Dedifferentiated amniotic fluid mesenchymal stem cell (primary cell): ENCODE measurements at regions not wholly inside any gene's neighbourhood (a gene's known extent, or its start where the extent isn't known, plus 50 kb on each side); places are given as distances from the start of the nearest gene placed in this dataset.

Source experiments
- DNase-seq: peaks from one replicate; pipeline ENCODE4 v3.0.0-alpha.2; 2016; ENCODE audit errors: extremely low spot score

DNA sequence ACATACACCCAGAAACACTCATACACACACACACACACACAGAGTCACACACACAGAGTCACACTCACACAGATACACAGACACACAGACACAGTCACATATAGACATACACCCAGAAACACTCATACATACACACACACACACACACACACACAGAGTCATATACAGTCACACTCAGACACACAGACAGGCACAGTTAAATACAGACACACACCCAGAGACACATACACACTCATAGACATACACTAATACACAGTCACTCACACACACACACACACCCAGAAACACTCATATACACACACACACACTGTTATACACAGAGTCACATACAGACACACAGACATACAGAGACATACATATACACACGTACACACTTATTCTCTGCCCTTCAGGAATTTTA is 250.9 kb downstream of the QKI start:
- DNase-seq: no peak

DNA sequence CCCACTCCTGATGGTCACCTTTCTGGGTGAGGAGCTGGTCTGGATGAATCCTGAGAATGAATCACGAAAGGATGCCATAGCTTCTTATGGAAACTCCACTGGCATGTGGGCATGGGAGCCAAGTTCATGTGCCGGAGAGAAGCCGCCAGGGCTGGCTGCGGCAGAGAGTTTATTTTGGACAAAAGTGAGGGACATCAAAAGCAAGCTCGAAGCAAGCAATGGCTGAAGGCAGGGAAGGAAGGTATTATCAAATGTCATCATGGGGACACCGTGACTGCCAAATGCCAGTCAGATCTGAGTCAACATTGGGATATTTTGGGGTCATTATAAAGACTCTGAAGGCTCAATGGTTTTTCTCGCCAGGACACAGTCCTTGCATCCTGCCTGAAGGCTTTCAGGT is 249.1 kb downstream of the QKI start:
- no peak for DNase-seq

DNA sequence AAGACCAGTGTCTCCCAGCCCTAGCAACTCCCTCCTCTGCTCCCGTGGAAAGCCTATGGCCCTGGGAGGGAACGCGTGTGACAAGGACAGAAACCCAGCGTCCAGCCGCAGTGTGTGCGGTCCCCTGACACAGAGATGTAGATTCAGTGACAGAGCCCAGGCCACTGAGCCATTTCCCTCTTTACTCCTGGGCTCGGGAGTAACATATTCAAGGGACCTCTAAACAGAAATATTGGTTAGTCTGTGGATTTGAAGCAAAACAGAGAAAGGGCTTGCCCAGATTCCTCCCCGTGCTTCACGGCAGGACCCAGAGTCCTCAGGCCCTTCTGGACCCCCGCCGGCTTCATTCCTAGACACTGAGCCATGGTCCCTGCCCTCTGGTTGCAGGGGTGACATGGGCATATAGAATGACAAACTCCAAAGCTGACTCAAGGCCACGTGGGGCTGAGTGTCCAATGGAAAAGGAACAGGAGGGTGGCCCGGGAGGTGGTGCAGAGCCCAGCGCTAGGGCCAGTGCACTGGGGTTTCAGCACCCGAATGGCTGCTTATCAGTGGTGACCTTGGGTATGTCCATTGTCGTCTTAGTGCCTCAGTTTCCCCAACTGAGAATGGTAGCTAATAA is 248.2 kb downstream of the QKI start:
- no peak for DNase-seq

DNA sequence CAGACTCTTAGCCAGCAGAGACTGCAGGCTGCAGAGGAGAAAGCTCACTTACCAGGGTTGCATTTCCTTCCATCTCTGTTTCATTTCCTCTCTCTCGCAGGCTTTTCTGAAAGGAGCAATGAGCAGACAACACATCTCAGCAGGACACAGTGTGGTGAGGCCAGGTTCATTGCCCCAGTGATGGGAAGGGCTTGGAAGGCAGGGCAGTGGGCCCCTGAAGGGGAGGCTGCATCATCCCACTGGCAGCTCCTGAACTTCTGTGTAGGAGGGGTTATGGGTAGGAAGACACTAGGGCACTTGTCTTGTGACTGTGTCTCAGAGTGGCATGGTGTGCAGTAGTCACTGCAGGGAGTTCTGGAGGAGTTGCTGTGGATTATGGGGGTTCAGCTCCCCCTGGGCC is 246.8 kb downstream of the QKI start:
- DNase-seq: no peak

DNA sequence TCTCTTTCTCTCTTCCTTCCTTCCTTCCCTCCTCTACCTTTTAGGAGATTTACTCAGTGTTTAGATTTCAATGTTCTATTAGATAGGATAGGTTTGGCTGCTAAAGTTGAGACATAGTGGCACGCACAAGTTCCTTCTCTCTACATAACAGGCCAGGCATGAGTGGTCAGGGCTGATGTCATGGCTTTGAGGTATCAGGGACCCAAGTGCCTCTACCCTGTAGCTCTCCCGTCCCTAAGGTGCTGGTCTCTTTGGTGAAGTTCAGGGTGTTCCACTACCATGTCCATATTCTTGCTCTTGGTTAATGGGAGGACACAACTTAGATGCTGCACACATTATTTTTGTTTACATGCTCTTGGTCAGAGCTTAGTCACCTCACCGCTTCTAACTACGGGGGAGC is 245.3 kb downstream of the QKI start:
- no peak for DNase-seq

DNA sequence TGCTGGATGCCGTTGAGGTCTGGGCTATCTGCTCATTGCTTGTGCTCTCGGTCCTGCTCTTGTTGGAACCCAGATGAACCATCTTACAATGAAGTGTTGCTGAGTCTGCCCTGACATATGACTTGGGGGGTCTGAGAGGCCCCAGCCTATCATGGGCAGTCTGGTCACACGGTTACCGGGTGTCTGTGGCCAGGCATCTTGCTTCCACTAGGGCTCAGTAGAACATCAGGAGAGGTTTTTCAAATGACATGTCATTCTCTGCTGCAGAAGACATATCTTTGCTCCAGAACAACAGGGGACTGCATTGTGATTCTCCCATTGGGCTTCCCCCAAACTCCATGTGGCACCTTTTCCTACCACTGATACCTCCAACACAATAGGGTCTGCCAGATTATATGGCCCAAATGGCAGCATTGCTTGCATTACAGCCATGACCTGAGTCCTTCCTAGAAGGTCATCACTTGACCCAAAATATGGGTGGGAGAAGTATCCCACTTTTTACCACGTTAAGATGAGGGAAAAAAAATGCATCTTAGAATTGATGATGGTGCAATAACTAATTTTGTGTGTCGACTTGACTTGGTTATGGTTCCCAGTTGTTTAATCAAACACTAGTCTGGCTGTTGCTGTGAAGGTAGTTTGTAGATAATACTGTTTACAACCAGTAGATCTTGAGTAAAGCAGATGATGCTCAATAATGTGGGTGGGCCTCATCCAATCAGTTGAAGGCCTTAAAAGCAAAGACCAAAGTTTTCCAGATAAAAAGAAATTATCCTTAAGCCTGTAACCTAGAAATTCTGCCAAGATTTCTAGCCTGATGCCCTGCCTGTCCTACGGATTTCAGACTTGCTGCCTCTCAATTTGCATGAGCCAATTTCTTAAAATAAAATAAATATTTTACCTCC is 241.0 kb downstream of the QKI start:
- no peak for DNase-seq

DNA sequence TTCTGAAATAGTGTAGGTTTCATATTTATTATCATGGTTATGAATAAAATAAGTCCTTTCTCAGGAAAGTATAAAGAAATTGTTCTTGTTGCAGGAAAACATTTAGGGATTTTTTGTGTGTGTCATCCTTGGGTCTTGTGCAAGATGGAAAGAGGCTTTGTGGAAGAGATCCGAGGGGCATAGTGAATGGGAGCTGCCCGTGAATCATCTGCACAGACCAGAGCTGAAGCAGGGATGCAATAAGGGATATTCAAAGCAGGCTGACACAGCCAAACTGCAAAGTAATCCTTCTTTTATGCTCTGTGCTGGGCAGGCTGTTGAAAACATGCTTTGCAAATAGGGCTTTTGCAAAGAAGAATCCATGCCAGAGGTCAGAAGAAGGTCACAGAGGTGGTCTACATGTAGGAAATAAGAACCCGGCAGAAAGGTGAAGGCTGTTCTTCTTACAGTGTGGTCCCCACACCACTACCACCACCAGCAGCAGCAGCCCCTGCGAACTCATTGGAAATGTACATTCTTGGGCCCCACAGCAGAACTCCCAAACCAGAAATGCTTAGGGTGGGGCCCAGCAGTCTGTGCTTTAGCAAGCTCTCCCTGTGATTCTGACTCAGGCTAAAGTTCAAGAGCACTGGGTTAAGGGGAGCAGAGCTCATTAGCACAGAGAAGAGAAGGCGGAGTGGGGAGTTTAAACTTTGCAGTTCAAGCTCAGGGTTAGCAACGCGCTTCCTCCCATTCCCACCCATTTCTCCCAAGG is 237.6 kb downstream of the QKI start:
- no peak for DNase-seq

DNA sequence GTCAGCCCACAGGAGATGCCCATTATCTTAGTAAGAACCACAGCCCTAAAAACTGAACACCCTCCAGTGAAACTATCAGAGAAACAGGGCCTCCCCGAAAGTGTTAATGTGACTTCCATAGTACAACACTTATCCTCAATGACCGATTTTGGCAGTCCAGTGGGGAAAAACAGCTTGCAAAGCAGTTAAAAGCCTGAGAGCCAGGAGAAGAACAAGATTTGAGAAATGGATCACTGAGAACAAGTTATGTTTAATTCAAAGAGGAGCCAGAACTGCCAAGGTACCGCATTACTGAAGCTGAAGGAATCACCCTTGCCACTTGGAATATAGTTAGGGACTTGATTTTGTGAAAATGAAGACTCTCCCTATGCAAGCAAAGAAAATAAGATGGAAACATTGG is 236.9 kb downstream of the QKI start:
- DNase-seq: no peak

DNA sequence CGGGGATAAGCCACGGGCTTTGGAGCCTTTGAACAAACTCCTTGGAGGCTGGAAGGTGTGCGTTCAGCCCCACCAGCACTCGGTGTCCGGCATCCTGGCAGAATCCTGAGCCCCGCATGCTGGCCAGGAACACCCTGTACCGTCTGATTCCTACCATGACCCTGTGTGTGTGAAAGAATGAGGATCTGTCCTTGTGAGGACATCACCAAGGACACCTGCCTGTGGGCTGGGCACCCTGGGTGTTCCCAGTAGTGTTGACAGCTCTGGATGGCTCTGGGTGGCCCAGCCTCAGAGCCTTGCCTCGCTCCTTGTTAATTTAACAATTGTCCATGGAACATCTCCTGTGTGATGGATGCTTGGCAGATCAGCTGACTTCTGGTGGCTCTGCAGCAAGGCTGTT is 234.3 kb downstream of the QKI start:
- DNase-seq: no peak

DNA sequence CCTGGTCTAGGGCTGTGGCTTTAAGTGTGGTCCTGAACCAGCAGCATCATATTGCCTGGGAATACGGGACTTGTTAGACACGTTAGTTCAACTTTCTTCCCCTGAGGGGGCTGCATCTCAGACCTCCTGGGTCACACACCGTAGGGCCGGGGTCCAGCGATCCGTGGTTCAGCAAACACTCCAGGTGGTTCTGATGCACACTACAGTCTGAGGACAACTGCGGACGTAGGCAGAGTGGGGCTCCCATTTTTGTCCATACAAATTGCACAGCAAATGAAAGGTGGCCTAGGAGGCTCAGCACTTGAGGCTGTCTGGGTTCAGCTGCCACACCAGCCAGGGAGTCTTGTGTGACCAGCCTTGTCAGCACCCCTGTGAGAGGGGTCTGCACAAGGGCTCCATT is 233.1 kb downstream of the QKI start:
- no peak for DNase-seq

DNA sequence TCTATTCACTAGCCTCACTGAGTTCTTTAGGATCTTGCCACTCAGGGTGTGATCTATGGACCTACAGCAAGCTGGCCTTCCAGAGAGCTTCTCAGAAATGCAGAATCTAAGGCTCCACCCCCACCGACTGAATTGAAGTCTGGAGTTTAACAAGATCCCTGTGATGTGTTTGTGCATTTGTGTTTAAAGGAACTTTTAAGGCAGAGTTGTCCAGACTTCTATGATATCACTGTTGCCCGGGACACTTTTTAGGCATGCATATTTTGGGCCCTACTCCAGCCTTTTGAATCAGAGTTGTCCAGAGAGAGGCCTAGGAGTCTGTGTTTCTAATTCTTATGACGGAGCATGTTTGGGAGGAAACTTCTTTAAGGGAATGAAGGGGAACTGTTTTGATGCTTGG is 232.3 kb downstream of the QKI start:
- no peak for DNase-seq

DNA sequence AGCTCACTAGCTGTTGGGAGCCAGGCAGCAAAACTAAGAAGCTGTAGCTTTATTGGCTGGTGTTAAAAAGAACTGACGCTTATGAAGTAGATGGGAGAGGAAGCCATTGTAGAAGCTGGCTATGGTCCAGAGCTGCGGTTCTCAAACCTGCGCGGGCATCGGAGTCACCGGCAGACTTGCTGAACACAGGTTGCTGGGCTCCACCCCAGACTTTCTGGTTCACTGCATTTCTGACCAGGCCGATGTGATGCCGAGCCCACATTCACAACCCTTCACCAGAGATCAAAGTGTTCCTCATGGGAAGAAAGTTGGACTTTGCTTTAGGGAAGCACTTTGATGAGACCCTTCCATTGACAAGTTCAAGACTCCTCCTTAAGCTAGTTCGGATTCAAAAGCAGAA is 231.6 kb downstream of the QKI start:
- no peak for DNase-seq

DNA sequence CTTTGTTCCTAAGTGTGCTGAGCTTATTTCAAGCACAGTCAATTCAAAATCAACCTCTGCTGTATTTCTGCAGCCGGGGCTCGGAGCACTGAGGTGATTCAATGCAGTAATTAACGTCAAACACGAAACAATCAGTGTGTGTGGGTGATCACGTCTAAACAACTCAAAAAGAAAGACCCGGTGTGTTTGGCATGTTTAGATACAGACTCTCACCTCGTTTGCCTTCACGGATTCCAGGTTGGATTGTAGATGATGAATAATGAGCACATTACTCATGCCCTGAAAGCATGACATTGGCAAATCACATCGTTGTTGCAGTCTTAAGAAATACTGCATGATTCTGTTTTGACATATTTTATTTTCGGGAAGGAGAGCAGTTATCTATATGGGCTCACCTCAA is 231.0 kb downstream of the QKI start:
- DNase-seq: no peak

DNA sequence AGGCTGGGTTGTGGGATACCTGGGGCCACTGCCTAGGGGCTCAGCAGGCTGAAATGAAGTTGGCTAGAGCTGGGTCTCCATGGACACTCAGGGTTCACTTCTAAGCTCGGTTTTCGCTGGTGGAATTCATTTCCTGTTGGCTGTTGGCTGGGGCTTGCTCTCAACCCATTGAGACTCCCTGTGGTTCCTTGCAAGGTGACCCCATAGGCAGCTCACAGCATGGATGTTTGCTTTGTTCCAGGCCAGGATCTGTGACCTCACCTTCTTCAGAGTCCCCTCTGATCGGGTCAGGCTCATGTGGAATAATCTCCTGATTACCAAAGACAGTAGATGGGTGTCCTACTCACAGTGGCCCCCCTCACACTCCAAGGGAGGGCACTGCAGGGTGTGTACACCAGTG is 229.3 kb downstream of the QKI start:
- DNase-seq: no peak

DNA sequence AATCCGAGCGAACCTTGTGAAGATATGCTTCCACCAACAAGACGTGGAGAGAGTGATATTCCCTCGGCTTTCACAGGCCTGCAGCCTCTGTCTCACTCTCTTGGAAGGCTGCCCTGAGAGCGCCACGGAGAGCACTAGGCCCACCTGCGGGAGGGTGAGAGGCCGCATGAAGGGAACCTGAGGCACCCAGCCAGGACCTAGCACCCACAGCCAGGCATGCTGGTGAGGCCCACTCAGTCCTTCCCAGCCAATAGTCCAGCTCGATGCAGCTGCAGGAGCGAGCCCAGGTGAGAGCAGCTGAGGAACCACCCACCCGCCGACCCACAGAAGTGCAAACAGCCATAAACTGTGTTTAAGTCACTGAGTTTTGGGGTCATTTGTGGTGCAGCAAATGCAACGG is 227.2 kb downstream of the QKI start:
- no peak for DNase-seq

DNA sequence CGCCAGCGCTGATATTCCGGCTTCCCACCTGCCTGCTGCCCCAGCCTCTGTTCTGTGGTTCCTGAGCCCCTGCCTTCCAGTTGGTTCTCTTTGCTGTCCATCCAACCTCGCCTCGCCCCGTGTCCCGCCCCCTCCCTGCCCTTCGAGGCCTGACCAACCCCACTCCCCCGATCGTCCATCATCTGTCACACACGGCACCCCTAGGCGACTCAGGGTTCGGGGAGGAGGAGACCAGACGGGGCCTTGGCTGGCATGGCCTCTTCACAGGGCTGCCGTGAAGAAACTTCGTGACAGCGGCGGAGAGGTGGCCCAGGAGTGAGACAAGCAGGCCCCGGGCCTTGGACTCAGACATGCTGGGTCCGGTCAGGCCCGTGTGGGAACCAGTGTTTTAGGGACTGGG is 226.1 kb downstream of the QKI start:
- DNase-seq: no peak

DNA sequence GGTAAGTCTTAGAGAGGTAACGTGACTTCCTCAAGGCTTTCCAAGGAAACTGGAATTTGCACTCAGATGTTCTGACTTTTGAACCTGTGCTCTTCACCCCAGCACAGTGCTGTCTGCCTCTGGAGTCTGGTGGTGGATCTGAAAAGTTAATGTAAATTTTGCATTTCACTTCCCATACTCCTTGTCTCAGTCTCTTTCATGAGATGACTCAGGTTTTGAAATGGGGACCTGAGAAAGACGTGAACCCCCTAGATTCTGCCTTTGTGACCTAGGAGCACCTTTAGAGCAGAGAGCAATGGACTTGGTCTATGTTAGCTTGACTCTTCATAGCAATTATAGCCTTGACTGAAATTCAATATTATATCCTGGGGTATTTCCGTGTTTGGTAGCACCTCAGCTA is 223.0 kb downstream of the QKI start:
- DNase-seq: no peak

DNA sequence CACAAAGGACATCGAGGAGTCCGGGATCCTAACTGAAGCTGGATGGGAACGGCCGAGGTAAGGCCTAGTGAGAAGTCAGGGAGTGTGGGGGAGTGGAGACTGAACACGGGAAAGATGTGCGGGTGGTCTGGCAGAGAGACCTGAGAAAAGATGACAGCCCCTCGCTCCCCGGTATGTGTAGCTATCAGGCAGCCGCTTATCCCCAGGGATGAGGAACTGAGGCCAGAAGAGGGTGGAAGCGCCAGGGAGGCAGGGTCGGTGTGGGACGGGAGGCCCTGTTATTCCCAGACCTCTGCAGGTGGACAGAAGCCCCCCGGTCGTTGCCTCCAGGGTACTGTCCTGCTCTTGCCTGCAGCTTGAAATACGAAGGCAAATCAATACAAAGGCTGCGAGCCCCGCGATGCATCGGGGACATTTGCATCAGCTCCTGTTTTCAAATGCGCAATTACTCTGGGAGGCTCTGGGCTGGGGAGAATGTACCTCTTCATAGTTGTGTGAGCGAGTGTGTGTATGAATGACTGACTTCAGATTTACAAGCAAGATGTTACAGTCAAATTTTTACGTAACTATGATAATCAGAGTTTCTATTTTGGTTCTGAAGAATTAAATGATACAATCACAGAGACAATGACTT is 221.3 kb downstream of the QKI start:
- no peak for DNase-seq

DNA sequence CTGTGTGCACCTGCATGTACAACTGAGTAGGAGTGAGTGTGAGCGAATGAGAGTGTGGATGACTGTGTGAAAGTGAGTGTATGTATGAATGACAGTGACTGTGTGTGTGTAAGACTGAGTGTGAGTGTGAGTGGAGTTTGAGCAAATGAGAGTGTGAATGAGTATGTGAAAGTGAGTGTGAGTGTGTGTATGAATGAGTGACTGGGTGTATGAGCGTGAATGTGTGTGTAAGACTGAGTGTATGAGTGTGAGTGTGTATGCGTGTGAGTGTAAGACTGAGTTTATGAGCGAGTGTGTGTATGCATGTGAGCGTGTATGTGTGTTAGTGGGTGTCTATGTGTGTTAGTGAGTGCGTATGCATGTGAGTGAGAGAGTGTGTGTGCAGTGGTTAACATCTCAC is 220.8 kb downstream of the QKI start:
- no peak for DNase-seq

DNA sequence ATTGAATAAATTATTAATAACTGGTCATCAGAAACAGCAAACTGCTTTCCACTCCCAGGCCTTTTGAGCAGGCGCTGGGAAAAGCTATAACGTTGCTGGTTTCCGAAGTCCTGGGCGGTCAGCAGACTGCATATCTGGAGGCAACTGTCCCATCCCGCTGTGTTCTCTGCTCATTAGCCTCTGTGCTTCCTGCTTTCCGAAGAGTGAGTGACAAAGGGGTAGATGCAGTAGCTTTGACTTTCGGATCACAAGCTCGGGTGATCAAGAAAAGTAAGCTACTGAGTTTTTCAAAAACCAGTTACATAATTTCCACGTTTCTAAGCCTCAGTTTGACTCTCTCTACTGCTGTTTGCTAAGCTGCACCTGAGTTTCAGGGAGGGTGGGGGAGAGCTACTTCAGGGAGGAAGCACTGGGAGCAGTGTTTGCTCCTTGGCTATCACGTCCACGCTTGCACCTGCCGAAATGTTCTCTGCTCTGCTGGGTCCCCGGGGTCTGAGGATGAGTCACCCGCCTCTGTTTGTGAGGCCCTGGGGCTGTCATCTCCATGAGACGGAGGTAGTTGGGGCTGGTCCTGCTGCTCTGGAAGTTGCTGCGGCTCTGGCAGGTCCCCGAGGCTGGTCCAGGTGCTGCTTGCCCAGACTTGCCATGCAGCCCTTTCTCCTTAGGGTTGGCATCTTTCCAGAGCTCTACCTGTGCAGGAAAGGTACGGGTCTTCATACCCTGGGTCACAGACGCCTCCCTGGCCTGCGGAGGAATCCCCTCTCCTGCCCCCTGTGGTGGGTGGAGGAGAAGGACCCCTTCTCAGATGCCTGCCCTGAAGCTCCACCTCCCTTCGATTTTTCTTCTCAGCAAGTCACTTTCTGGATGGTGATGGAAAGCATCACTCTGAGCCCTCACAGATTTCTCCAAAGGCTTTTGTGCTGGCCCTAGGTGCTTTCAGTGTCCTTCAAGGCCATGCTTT is 220.0 kb downstream of the QKI start:
- DNase-seq: no peak

DNA sequence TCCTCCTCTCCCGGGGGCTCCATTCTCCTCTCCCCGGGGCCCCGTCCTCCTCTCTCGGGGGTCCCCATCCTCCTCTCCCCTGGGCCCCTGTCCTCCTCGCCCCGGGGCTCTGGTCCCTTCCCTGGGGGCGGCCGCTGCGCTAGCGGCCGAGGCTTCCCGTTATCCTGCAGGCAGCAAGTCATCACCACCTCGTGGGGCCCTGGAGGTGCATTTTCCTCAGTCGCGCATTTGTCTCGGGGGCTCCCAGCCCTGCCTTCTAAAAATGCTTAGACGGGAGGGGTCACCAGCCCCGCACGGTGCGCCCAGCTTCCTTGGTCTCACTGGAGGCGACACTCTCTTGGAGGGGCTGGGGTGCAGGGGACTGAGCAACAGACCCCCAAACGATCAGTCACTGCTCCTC is 216.5 kb downstream of the QKI start:
- DNase-seq: no peak
